OCI-LY1 (cell line): ENCODE measurements at regions not wholly inside any gene's neighbourhood (a gene's known extent, or its start where the extent isn't known, plus 50 kb on each side); places are given as distances from the start of the nearest gene placed in this dataset.

ENCODE experiments used
- H2AFZ ChIP-seq: fragments of 200-600 bp; sonication (generic), shearing (Covaris generic); 2 replicates; pipeline ENCODE4 v1.6.0; 2014; ENCODE audit warnings: antibody characterized with exemption, mild to moderate bottlenecking, low read length
- H3F3A ChIP-seq: fragments of 200-600 bp; sonication (generic), shearing (Covaris generic); 2 replicates; pipeline ENCODE4 v1.6.0; 2014; ENCODE audit warnings: mild to moderate bottlenecking, antibody characterized with exemption, low read length, moderate library complexity; ENCODE audit not compliant: insufficient read depth
- H3K27ac ChIP-seq: fragments of 200-600 bp; sonication (generic); 2 replicates; pipeline ENCODE4 v1.5.1; 2014; ENCODE audit warnings: low read length, mixed run types, mild to moderate bottlenecking, low read depth; ENCODE audit not compliant: poor library complexity, severe bottlenecking
- H3K27me3 ChIP-seq: fragments of 200-600 bp; sonication (generic); 2 replicates; pipeline ENCODE4 v1.6.0; 2014; ENCODE audit warnings: antibody characterized with exemption, mild to moderate bottlenecking, low read length, moderate library complexity; ENCODE audit not compliant: insufficient read depth
- H3K36me3 ChIP-seq: fragments of 200-600 bp; sonication (generic); 2 replicates; pipeline ENCODE4 v1.6.1; 2014; ENCODE audit warnings: mild to moderate bottlenecking, antibody characterized with exemption, low read length, moderate library complexity, mixed read lengths; ENCODE audit not compliant: insufficient read depth
- H3K4me1 ChIP-seq: fragments of 200-600 bp; sonication (generic); 2 replicates; pipeline ENCODE4 v1.5.1; 2014; ENCODE audit warnings: mild to moderate bottlenecking, low read length, moderate library complexity; ENCODE audit not compliant: insufficient read depth, severe bottlenecking
- H3K4me2 ChIP-seq: fragments of 200-600 bp; sonication (generic), shearing (Covaris generic); 2 replicates; pipeline ENCODE4 v1.6.1; 2014; ENCODE audit warnings: low read length
- H3K4me3 ChIP-seq: fragments of 200-600 bp; sonication (generic); 2 replicates; pipeline ENCODE4 v1.5.1; 2014; ENCODE audit warnings: low read length, low read depth, mild to moderate bottlenecking, mixed read lengths; ENCODE audit not compliant: poor library complexity, severe bottlenecking
- H3K79me2 ChIP-seq: fragments of 200-600 bp; shearing (Covaris generic); 2 replicates; pipeline ENCODE4 v1.6.1; 2016; ENCODE audit warnings: mixed run types, low read length, mixed read lengths; ENCODE audit not compliant: insufficient read depth
- H3K9ac ChIP-seq: fragments of 200-600 bp; sonication (generic), shearing (Covaris generic); 2 replicates; pipeline ENCODE4 v1.6.1; 2014; ENCODE audit warnings: mild to moderate bottlenecking, low read length, mixed read lengths
- H3K9me2 ChIP-seq: fragments of 200-600 bp; sonication (generic), shearing (Covaris generic); 2 replicates; pipeline ENCODE4 v1.6.1; 2014; ENCODE audit warnings: low read depth, mild to moderate bottlenecking, low read length, mixed read lengths
- H3K9me3 ChIP-seq: fragments of 200-600 bp; shearing (Covaris generic); 2 replicates; pipeline ENCODE4 v1.6.1; 2014; ENCODE audit warnings: low read length, mixed read lengths
- H4K20me1 ChIP-seq: fragments of 200-600 bp; sonication (generic), shearing (Covaris generic); 2 replicates; pipeline ENCODE4 v1.6.0; 2016; ENCODE audit warnings: mild to moderate bottlenecking, low read length; ENCODE audit not compliant: insufficient read depth
- CTCF ChIP-seq: fragments of 200-600 bp; sonication (generic), shearing (Covaris generic); IDR thresholded peaks from 2 replicates; pipeline ENCODE4 v1.5.1; 2017; ENCODE audit warnings: mild to moderate bottlenecking, antibody characterized with exemption, low read length, moderate library complexity, mixed read lengths
- EZH2 ChIP-seq: fragments of 200-600 bp; sonication (generic), shearing (Covaris generic); IDR thresholded peaks from 2 replicates; pipeline ENCODE4 v1.8.0; 2017; ENCODE audit warnings: borderline replicate concordance, mixed run types, mild to moderate bottlenecking, antibody characterized with exemption, low read length, moderate library complexity, mixed read lengths

GRCh38 chr1:60386249-60386648 is 312.7 kb upstream of the C1orf87 start:
- TF ChIP-seq CTCF: no peak
- no peak for TF ChIP-seq EZH2
- Histone ChIP-seq H3K27ac (no peak overlapping the region), H3K4me2 (no peak overlapping the region)

GRCh38 chr1:60376196-60376595 is 302.6 kb upstream of the C1orf87 start:
- Histone ChIP-seq H3K9ac (no peak overlapping the region), H3F3A (no peaks in the 10 kb centered on the region), H3K27ac (no peak overlapping the region), H2AFZ (no peak overlapping the region), H3K4me1 (no peaks in the 10 kb centered on the region), H3K4me3 (no peak overlapping the region), H4K20me1 (no peaks in the 10 kb centered on the region), H3K36me3 (no peaks in the 10 kb centered on the region), H3K79me2 (no peaks in the 10 kb centered on the region), H3K27me3 (no peaks in the 10 kb centered on the region), H3K9me3 (no peaks in the 10 kb centered on the region), H3K9me2 (no peaks in the 10 kb centered on the region), H3K4me2 (no peak overlapping the region)
- TF ChIP-seq EZH2: no peak
- no peak for TF ChIP-seq CTCF

More at GRCh38 chr1:60386249-60386648, 312.7 kb upstream of the C1orf87 start:
- H4K20me1 ChIP-seq: no peaks in the 10 kb centered on the region
- no peak overlapping the region for H3K9ac ChIP-seq
- H3K79me2 ChIP-seq: no peaks in the 10 kb centered on the region
- no peak overlapping the region for H3K4me3 ChIP-seq
- no peaks in the 10 kb centered on the region for H3K9me3 ChIP-seq
- no peaks in the 10 kb centered on the region for H3K36me3 ChIP-seq
- no peaks in the 10 kb centered on the region for H3K27me3 ChIP-seq
- no peaks in the 10 kb centered on the region for H3K4me1 ChIP-seq
- no peaks in the 10 kb centered on the region for H3K9me2 ChIP-seq
- H2AFZ ChIP-seq: no peak overlapping the region
- H3F3A ChIP-seq: no peaks in the 10 kb centered on the region

- Histone ChIP-seq H3K79me2 (no peaks in the 10 kb centered on the region), H3K36me3 (no peaks in the 10 kb centered on the region), H3K27ac (no peak overlapping the region), H3K4me2 (no peak overlapping the region), H3K9me2 (no peaks in the 10 kb centered on the region), H4K20me1 (no peaks in the 10 kb centered on the region), H3K9ac (no peak overlapping the region), H3K4me3 (no peak overlapping the region), H3F3A (no peaks in the 10 kb centered on the region), H3K9me3 (no peaks in the 10 kb centered on the region), H3K27me3 (no peaks in the 10 kb centered on the region), H2AFZ (no peak overlapping the region), H3K4me1 (no peaks in the 10 kb centered on the region)
- TF ChIP-seq CTCF (no peak), EZH2 (no peak)
Observed at GRCh38 chr1:60374537-60374936, 301.0 kb upstream of the C1orf87 start.
